ENCODE measurements at regions not wholly inside any gene's neighbourhood (a gene's known extent, or its start where the extent isn't known, plus 50 kb on each side); places are given as distances from the start of the nearest gene placed in this dataset.
"Not testable (repeated sequence)": the region's sequence is repeated elsewhere in the genome, so short reads cannot be mapped to it uniquely, and the experiment has no call there.

- H3K4me3 ChIP-seq (ENCODE audit: control insufficient read depth, low read depth, low read length), result no peak overlapping the region
- TF ChIP-seq, protein P1, sequence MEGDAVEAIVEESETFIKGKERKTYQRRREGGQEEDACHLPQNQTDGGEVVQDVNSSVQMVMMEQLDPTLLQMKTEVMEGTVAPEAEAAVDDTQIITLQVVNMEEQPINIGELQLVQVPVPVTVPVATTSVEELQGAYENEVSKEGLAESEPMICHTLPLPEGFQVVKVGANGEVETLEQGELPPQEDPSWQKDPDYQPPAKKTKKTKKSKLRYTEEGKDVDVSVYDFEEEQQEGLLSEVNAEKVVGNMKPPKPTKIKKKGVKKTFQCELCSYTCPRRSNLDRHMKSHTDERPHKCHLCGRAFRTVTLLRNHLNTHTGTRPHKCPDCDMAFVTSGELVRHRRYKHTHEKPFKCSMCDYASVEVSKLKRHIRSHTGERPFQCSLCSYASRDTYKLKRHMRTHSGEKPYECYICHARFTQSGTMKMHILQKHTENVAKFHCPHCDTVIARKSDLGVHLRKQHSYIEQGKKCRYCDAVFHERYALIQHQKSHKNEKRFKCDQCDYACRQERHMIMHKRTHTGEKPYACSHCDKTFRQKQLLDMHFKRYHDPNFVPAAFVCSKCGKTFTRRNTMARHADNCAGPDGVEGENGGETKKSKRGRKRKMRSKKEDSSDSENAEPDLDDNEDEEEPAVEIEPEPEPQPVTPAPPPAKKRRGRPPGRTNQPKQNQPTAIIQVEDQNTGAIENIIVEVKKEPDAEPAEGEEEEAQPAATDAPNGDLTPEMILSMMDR (conservative IDR thresholded peaks at IDR 0.05; ENCODE audit: control insufficient read depth, insufficient read depth, low read depth, low read length), result no peak
- no peak for DNase-seq (ENCODE audit: low read depth)
These were observed 115.2 kb downstream of the C17orf67 start for GRCh38 chr17:56718515-56718914.

DNA sequence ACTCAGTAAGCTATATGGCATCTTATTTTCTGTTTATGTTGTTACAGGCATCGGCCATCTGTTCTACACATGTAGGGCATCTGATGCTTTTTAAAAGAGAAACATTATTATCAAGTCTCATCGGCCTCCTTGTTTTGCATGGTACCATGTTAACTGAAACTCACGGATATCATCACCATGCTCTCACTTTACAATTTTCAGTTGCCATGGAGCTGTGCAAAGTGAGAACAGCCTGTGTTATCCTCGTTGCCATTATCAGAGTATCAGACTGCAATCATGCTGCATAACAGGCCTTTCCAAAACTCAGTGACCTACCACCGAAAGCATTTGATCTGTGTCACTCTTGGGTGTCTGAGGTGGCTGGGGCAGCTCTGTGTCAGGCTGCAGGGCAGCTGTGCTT is 110.3 kb downstream of the C17orf67 start:
- DNase-seq (ENCODE audit: low read depth), result no peak
- TF ChIP-seq, protein P1 (conservative IDR thresholded peaks at IDR 0.05; ENCODE audit: control insufficient read depth, insufficient read depth, low read depth, low read length), result no peak
- H3K4me3 ChIP-seq (ENCODE audit: control insufficient read depth, low read depth, low read length), result no peak overlapping the region

DNA sequence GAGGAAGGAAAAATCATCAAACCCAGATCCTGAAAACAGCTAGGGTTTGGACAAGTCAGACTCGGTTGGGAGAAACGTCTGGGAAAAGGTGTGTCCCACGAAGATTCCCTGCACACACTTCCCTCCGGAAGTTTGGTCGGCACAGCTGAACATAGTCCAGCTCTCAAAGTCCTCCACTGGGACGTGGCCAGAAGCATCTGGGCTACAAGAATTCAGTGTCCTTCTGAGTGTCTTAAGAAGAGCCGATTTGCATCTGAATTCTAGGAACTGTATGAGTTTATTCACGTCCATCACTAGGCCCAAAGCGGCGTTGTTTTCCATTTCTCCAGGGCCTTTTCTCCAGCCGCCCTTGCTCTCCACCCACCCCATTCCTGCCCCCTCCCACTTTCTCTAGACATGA is 109.1 kb downstream of the C17orf67 start:
- no peak for DNase-seq (ENCODE audit: low read depth)
- no peak overlapping the region for H3K4me3 ChIP-seq (ENCODE audit: control insufficient read depth, low read depth, low read length)
- TF ChIP-seq, protein P1 (conservative IDR thresholded peaks at IDR 0.05; ENCODE audit: control insufficient read depth, insufficient read depth, low read depth, low read length), result no peak

DNA sequence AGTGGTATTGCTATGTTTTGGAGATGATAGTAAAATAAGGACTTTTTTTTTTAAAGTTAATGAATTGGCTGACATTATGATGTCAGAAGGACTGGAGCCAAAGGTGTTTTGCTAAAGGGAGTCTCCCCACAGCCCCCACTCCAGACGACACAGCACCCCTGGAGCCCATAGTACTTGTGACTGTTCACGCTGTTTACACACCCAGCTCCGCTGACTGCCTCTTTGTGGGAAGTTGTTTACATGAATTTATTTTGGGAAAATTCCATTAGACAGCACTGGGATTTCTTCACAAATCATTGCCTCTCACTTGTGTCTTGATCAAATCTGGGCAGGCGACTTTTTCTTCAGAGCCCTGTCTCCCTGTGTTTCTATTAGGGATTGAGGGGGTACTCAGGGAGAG is 108.6 kb downstream of the C17orf67 start:
- TF ChIP-seq, protein P1 (conservative IDR thresholded peaks at IDR 0.05; ENCODE audit: control insufficient read depth, insufficient read depth, low read depth, low read length), result no peak

DNA sequence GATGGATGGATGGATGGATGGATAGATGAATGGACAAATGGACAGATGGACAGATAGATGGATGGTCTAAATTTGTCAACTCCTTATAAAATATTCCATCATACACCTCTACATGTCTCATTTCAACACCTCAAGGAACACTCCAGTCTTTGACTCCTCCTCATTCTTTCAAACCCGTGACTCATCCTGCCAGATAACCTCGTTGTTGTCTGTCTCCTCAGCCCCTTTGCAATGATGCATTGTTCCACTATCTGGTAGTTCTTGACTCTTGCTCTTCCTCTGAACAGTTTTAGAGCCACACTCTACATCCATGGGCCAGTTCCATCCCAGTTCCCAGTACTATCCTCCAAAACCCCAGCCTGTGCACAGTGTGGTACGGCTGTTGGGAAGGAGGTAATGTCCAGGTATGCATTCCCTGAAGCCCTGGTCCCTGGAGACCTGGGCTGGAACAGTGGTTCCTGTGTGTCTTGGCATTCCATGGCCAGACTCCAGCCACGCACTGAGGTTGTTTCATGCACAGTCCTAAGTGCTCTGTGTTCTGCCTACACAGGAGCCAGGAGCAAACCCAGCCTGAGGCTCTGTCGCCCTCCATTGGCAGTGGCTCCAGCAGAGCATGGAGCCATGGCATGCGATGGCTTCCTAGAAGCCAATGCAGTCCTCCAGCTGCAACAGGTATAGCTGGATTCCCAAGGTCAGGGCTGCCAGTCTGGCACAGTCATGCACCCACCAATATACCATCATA is 105.7 kb downstream of the C17orf67 start:
- TF ChIP-seq, protein P1 (conservative IDR thresholded peaks at IDR 0.05; ENCODE audit: control insufficient read depth, insufficient read depth, low read depth, low read length), result no peak
- DNase-seq (ENCODE audit: low read depth), result no peak
- H3K4me3 ChIP-seq (ENCODE audit: control insufficient read depth, low read depth, low read length), result no peak overlapping the region

More for the DNA sequence above, 108.6 kb downstream of the C17orf67 start:
- no peak for DNase-seq (ENCODE audit: low read depth)
- no peak overlapping the region for H3K4me3 ChIP-seq (ENCODE audit: control insufficient read depth, low read depth, low read length)

DNA sequence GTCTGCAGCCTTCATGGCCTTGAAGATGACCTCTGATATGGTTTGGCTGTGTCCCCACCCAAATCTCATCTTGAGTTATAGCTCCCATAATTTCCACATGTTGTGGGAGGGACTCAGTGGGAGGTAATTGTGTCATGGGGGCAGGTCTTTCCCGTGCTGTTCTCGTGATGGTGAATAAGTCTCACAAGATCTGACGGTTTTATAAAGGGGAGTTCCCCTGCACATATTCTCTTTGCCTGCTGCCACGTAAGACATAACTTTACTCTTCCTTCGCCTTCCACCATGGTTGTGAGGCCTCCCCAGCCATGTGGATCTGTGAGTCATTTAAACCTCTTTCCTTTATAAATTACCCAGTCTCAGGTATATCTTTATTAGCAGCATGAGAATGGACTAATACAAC is 102.6 kb downstream of the C17orf67 start:
- DNase-seq (ENCODE audit: low read depth); H3K4me3 ChIP-seq (ENCODE audit: control insufficient read depth, low read depth, low read length): not testable (repeated sequence)

DNA sequence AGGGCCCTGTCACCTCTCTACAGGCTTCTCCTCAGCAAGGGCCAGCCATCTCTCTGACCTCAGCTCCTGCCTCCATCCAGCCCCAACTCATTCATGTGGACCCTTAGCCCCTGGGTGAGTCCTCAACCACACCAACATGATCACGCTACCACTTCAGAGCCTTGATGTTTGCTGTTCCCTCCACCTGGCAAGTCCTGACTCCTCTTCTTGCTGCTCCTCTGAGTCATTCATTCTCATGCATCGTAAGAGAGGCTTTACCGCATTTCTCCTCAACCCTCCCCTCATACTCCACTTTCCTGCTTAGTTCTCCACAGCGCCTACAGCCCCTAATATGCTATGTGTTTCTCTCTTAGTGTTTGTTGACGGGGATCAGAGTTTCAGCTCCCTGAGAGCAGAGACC is 99.9 kb downstream of the C17orf67 start:
- TF ChIP-seq, protein P1 (conservative IDR thresholded peaks at IDR 0.05; ENCODE audit: control insufficient read depth, insufficient read depth, low read depth, low read length), result no peak
- H3K4me3 ChIP-seq (ENCODE audit: control insufficient read depth, low read depth, low read length), result no peak overlapping the region
- no peak for DNase-seq (ENCODE audit: low read depth)
